RCC 7860 (cell line): ENCODE measurements at regions not wholly inside any gene's neighbourhood (a gene's known extent, or its start where the extent isn't known, plus 50 kb on each side); places are given as distances from the start of the nearest gene placed in this dataset.

ENCODE experiments used
- DNase-seq: peaks from one replicate; pipeline ENCODE4 v3.0.0-alpha.2; 2015; ENCODE audit warnings: low spot score
- FAIRE-seq: peaks from 2 replicates; lab custom pipeline; 2012; peaks lifted over from hg19 to GRCh38; lab: Jason Lieb, UNC

DNA sequence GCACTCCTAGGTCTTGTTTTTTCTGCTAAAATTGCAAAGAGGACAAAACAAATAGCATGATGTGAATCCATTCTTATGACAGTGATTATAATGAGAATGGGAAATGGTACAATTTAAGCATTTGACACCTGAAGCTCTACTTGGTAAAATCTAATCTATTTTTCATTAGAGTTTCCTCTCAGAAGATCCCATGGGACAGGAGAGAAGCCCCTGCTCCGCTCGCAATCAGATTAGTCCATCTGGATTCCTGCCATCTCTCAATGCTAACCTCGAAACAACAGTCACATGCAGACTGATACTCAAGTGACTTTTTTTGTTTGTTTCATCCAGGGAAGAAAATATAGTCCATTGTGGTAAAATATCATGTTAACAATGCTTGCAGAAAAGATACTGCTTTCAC is 107.4 kb upstream of the TOM1L1 start:
- FAIRE-seq = no peak
- no peak for DNase-seq

DNA sequence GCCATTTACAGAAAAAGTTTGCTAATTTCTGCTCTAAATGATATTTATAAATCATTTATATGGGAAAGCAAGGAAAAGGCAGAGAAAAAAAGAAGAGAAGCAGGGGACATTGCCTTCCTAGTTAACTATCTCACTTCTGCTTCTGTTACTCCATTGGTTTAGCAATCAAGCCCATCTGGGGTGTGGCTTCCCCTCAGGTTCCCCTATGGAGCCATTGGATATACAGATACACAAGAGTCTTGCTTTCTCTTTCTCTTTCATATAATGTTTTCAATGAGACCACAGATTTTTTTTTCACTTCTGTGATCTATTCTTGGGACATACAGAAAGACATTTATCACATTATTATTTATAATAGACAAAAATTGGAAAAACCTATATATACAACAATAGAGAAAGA is 105.6 kb upstream of the TOM1L1 start:
- no peak for DNase-seq
- no peak for FAIRE-seq

DNA sequence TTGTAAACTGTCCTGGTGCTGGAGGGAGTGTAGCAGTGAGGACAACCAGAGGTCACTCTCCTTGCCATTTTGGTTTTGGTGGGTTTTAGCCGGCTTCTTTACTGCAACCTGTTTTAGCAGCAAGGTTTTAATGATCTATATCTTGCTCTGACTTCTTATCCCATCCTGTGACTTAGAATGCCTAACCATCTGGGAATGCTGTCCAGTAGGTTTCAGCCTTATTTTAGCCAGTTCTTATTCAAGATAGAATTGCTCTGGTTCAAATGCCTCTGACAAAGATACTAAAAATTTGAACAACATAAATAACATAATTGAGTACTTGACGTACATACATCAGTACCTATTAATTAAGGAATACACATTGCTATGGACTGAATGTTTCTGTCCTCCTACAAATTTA is 93.3 kb upstream of the TOM1L1 start:
- no peak for DNase-seq
- FAIRE-seq = no peak

DNA sequence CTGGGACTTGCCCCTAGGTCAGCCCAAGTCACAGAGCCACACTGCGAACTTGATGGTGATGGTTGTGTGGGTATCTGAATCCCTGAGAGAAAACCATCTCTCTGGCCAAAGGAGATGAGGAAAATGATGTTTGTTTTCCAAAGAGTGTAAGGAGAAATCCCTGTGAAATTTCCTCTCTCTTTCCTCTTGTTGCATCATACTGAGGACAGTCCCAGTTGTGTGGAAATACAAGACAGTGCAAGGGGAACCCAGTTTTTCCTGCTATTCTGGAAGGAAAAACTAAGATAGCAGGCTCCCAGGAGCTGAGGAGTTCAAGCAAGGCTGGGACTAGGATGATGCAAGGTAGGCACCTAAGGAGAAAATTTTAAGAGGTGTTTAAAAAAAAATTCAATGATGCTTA is 86.8 kb upstream of the TOM1L1 start:
- DNase-seq (no peak), FAIRE-seq (no peak)

DNA sequence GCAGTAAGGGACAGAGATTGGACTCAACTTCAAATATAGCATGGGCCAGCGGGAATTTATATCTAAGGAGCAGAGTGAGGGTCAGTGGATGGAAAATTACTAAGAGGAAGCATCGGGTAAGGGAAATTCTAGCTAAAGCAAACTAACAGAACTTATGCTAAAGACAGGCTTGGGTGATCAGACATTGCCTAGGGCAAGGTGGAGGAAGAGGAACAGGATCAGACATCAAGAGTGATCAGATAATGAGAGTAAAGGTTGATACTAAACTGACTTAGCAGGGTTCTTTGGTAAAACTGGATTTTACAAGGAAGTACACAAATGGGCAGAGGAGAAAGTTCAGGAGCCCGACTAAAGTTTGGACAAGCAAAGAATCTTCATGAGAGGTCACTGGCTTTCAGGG is 86.3 kb upstream of the TOM1L1 start:
- no peak for DNase-seq
- FAIRE-seq = no peak

DNA sequence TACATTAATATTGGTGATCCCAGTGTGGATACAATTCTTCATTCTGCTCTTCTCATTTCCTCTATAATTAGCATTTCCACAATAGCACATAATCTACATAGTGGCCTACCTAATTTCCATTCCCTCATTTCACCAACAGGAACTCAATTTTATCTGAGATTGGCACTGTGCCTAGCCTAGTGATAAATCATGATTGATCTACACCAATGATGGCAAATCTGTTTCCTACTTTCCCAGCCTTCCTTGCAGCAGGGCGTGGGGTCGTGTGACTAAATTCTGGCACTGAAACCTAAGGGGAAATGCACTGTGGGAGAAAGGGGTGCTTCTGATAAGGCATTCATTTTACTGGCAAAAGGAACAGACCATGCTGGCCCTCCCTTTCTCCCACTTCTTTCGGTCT is 66.6 kb upstream of the TOM1L1 start:
- no peak for DNase-seq
- FAIRE-seq = no peak

DNA sequence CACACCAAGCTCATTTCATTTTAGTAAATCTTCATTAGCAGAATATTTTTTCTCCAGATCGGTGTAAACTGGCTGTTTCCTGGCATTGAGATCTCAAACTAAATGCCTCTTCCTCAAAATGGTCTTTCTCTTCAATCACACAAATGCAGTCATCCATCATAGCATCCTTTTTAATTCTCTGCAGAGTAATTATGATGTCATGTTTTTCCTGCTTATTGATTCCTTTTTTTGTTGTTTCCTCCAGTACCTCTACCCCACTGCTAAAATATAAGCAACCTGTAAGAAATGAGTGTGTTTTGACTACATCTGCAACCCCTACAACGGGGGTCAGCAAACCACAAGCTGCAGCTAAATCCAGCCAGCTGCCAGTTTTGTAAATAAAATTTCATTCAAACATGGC is 65.6 kb upstream of the TOM1L1 start:
- no peak for DNase-seq
- no peak for FAIRE-seq

DNA sequence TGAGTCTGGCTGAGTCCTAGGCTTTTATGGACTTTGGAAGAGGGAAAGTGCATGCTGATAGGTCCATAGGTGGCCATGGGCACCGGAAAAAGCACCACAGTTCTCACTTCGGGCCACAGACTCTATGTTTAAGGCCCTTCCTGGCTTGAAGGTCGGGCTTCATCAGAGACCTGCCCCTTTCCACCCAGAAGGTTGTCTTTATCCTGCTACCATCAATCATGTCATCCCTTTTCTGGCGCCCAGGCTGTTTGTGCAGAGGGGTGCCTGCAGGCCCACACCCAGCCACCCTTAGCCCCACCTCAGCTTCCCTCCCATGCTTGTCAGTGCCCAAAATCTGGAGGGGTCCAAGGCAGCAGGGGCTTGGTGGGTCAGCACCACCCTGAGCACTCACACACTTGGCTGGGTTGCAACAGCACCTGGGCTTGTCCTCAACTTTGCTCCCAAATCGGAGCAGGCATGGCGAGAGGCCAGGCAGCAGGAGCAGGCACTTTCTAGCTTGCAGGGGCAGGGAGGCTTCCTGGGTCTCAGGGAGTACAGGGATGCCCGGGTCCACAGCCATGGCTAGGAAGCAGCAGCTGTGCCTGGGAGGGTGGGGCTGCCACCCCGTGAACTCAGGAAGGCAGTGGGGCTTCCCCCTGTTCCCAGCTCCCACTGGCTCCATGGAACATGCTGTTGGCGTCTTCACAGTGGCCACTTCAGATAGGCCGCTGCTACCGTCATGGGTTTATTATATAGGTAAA is 63.8 kb upstream of the TOM1L1 start:
- no peak for FAIRE-seq
- no peak for DNase-seq

DNA sequence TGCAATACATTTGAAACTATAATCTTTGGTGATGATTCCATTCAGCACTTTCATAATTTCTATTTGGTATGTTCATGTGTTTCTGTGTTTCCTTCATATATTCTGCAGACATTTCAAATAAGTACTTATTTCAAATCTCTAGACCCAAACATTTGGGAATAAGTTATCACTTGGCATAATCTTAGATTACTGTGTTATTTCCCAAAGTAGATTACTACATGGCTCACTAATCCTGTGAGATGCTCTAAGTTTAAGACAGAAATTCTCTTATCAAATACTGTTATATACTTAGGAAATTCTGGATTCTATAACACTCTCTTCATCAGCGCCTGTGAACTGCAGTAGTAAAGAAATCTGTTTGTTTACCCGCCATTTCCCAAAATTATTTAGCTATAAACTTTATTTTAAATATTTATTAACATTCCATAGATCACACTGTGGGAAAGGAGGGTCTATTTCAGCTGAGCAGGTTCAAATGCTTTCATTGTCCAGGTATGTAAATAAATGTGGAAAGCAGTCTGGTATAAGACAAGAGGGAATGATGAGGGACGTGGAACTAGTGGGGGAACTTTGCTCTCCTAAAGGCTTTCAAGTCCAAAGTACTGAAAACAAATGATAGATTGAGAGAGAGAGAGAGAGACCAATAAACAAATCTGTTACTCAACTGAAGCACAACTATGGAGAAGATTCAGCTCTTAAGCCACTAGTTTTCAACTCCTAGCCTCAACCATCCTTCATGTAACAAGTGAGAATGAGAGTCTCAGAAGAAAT is 61.8 kb upstream of the TOM1L1 start:
- FAIRE-seq (no peak), DNase-seq (no peak)

DNA sequence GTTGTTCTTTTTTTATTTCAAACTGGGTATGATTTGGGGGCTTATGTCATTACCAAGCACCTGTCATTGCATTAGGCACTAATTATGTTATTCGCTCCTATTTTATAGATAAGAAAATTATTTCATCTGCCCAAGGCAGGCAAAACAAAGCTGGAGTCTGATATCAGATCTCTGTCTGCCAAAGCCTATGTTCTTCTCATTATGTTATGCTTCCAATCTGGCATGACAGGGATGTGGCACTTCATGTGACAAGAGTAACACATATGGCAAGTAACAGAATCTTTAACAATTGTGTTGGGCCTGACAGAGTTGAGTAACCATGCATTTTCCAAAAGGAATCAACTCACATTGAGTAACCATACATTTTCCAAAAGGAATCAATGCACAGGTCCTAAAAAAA is 61.2 kb upstream of the TOM1L1 start:
- no peak for DNase-seq
- no peak for FAIRE-seq

DNA sequence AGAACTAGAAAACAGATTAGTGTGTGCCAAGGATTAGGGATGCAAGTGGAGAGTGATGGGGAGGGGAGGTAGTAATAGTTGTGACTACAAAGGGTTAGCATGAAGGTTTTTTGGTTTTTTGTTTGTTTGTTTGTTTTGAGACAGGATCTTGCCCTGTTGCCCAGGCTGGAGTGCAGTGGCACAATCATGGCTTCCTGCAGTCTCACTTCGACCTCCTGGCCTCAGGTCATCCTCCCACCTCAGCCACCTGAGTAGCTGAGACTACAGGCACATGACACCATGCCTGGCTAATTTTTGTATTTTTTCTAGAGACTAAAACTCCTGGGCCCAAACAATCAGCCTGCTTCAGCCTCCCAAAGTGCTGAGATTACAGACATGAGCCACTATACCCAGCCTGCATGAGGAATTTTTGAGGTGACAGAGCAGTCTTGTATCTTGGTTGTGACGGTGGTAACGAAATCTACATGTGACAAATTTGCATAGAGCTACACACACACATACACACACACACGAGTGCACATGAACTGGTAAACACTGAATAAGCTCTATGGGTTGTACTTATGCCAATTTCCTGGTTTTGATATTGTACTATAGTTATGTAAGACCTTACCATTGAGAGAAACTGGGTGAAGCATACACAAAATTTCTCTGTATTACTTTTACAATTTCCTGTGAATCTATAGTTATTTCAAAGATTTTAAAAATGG is 59.6 kb upstream of the TOM1L1 start:
- DNase-seq (no peak), FAIRE-seq (no peak)

DNA sequence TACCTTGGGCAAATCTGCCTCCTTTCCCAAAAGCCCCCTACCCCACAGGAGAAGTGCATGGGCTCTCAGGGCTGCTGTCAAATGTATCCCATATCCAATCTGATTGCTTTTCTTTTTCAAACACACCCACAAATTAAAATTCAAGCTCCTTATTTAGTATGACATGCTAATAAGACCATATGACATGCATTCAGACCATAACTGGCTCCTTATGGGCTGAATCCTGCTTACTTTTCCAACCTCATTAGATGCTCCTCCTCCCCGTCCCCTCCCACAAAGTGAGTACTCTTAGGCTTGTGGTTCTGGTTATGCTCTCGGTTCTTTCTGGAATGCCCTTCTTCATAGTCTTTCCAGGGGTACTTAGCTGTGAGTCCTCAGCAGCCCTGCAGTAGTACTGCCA is 59.0 kb upstream of the TOM1L1 start:
- DNase-seq = no peak
- no peak for FAIRE-seq

DNA sequence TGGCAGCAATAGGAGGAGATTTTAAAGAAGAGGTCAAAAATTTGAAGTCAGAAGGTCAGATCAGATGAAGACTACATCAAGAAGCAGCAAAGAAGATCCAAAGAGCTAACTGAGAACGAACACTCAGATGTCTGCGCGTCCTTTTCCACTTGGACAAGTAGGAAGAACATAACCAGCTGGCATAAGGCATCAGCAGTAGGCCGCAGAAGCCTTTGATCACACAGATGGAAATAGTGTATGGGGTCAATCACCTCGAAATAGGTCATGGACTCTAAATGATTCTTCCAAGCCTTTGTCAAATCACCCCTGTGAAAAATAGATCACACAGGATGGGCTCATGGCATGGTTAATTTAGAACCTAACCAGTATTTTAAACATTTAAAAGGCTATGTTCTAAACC is 56.4 kb upstream of the TOM1L1 start:
- no peak for DNase-seq
- no peak for FAIRE-seq

DNA sequence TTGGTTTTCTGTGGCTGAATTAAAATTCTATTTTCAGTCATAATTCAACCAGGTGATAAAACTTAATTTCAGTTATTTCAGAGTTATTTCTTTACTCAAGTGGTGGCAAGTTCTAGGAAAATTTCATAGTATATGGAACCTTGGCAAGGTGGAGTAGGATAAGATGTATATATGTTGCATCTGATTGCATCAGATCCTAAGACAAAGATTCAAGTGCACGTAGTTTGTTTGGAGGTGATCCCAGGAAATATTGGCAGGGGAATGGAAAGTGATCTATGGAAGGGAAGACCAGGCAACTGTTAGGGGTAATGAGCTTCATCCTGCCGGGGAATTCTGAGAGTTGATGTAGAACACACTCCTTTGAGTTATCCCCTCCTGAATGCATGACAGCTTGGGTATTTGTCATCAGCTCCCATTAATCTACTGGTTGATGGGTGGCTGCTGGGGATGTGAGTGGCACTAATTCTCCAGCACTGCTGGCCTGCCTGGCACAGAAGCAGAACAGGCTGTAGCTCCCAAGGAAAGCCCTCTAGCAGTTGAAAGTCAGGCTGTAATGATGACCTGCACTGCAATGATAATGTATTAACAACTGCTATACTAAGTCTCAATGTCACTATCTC is 52.2 kb upstream of the TOM1L1 start:
- FAIRE-seq (no peak), DNase-seq (no peak)

DNA sequence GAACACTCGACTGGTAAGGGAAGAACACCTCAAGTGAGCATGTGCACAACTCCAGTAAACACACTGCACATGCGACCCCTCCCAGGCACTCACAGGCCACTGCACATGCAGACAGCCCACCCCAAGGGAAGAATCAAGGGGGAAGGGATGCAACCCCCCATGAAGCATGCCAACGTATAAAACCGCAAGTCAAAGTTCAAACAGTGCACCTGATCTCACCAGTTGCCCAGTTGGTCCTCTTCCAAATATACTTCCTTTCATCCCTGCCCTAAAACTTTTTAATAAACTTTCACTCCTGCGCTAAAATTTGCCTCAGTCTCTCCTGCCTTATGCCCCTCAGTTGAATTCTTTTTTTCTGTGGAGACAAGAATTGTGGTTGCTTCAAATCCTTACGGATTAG is 51.0 kb upstream of the TOM1L1 start:
- DNase-seq = no peak
- FAIRE-seq = no peak
